GM19467 (cell line): ENCODE measurements at regions not wholly inside any gene's neighbourhood (a gene's known extent, or its start where the extent isn't known, plus 50 kb on each side); places are given as distances from the start of the nearest gene placed in this dataset.
"Not testable (repeated sequence)": the region's sequence is repeated elsewhere in the genome, so short reads cannot be mapped to it uniquely, and the experiment has no call there.

ENCODE experiments used
- ATAC-seq: cut with Tn5 transposase; IDR thresholded peaks from one replicate; pipeline ENCODE4 v1.9.1; 2021; ENCODE audit warnings: mild to moderate bottlenecking, moderate library complexity; ENCODE audit not compliant: unreplicated experiment

- ATAC-seq, result no peak
Observed at GRCh38 chr2:34785206-34785785, 1186.2 kb upstream of the FAM98A start.

DNA sequence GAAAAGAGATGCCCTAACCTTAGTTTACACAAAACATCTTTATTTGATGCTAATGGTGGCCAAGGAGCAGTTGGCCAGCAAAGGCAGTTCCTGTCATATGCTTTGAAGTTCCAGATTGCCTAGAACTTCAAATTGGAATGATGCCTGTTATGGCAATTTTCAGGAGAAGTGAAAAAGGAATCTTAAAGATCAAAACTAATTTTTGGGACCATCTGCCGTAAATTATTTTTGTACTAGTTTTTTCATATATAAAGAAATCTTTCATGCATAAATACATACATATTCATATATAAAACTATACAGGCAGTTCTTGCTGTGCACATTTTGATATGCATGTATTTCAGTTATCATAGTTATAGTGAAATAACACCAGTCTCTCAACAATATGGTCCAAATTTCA is 1185.6 kb upstream of the FAM98A start:
- no peak for ATAC-seq

- not testable (repeated sequence) for ATAC-seq
Observed at GRCh38 chr2:34750742-34751141, 1151.6 kb upstream of the FAM98A start.

DNA sequence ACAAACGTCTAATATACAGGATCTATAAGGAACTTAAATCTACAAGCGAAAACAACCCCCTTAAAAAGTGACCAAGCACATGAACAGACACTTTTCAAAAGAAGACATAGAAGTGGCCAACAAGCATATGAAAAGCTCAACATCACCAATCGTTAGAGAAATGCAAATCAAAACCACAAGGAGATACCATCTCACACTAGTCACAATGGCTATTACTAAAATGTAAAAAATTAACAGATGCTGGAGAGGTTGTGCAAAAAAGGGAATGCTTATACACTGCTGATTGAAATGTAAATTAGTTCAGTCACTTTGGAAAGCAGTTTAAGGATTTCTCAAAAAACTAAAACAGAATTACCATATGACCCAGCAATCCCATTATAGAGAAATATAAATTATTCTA is 1148.5 kb upstream of the FAM98A start:
- no peak for ATAC-seq

- ATAC-seq, result no peak
Observed at GRCh38 chr2:34738691-34739090, 1139.6 kb upstream of the FAM98A start.

- no peak for ATAC-seq
Observed at GRCh38 chr2:34737146-34737545, 1138.0 kb upstream of the FAM98A start.

DNA sequence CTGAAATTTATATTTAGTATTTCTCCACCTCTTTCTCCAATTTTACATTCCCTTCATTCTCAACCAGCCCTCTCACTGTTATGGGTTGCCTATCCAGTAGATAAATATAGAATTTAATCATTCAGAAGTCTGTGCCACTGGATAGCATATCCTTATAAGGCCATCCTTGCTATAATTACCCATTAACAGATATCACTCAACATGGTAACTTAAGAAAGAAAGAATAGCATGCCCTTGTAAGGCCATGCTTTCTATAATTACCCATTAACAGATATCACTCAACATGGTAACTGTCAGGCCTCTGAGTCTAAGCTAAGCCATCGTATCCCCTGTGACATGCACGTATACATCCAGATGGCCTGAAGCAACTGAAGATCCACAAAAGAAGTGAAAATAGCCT is 1137.4 kb upstream of the FAM98A start:
- no peak for ATAC-seq

GRCh38 chr2:34734662-34735061 is 1135.6 kb upstream of the FAM98A start:
- no peak for ATAC-seq

DNA sequence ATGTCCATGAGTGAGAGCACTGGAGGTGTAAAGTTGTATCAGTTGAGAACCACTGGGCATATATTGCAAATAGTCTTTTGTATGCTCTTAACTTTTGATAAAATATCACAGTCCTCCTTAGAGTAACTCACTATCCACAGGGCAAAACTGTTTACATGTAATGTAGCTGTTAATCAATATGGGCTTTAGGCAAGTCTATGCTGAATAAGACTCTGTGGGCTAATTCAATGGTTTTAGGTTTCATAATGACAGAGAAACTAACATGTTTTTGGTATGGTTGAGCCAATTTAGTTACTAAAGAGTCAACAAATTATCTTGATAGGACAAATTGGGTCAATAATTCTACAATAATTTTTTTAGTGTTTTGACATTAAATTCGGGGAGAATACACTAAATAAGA is 1134.9 kb upstream of the FAM98A start:
- ATAC-seq, result no peak

- ATAC-seq, result no peak
Observed at GRCh38 chr2:34731292-34731691, 1132.2 kb upstream of the FAM98A start.

DNA sequence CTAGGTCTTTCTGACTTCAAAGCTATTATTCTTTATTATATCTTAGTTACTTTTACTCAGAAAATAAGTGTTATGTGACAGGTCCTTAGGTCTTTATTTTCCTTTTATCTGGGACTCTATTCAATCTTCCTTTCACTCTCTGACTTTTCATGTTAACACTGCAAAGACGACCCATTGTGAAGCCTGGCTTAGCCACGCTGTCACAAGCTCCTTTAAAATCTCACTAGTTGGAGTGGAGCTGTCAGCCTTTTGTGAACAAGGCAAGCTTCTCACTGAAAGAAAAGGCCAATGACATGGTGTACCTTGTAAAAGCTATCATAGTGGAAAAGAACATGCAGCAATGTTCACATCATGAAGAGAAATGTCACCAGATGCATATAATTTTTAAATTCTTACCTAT is 1130.7 kb upstream of the FAM98A start:
- no peak for ATAC-seq

GRCh38 chr2:34724107-34724506 is 1125.0 kb upstream of the FAM98A start:
- no peak for ATAC-seq

DNA sequence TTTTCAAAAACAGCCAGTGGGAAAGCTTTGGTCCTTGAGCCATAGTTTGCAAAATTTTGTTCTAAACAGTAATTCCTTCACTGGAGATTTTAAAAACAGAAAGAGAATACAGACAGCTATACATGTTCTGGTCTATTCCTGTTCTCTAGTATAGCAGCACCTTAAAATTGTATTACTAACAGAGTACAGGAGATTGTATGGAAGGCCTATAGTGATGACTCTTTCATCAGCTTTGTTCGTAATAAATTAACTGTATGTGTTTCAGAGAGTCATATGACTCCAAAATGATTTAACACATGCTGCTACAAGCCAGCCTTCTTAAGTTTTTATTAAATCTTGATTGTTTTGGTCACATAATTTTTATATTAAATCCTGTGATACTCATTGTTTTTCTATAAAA is 1124.6 kb upstream of the FAM98A start:
- ATAC-seq, result no peak

GRCh38 chr2:34719206-34719605 is 1120.1 kb upstream of the FAM98A start:
- no peak for ATAC-seq

DNA sequence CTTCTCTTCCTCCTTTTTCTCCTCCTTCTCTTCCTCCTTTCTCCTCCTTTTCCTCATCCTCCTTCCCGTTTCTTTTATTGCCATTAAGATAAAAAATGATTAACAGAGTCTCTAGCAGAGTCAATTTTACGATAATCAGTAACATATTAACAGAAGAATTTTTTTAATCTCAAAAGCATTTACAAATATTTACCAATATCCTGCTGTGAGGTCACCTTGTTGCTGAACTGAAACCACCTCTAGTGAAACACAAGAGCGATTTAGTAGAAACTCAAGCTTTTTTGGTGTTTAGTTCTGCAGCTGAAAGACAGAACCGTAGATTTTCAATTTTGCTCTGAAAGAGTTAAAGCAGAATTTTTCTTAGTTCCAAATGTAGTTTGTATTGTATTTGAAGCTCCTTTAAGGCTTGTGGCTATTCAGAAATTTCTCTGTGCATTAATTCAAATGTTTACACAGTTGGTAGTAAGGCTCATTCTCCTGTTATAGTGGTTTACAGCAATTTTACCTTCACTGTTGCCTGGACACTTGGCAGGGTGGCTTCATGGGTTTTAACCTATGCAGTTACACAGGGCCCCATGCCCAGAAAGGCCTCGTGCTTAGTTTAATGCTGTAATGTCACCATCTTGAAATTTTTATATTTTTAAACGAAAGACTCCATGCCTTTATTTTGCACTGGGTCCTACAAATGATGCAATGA is 1106.6 kb upstream of the FAM98A start:
- peak; percentile 87 for ATAC-seq

DNA sequence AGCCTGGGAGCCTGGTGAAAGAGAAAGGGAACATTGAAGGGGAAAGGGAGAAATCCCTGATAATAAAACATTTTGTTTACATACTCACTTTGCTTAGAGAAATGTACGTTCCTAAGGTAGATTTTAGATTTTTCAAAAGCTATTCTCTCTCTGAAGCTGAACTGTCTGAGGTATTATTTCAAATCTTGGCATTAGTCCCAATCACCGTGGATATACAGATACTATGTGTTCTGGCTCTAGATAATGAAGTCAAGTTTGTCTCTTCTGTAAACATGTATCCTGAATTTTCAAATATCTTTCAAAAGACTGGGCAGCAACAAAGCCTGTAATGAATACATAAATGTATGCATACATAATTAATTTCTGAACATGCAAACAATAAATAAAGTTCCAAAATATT is 1104.2 kb upstream of the FAM98A start:
- no peak for ATAC-seq

DNA sequence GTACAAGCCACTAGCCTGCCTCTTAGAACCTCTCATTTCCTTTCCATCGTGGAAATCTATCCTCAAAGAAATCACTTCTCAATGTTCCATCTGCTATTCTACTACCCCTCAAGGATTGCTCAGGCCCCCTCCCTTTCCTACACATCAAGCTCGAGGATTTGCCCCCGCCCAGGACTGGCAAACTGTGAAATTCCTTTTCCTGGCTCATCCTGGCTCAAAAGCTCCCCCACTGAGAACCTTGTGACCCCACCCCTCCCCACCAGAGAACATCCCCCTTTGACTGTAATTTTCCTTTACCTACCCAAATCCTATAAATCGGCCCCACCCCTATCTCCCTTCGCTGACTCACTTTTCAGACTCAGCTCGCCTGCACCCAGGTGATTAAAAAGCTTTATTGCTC is 1103.3 kb upstream of the FAM98A start:
- ATAC-seq, result not testable (repeated sequence)

DNA sequence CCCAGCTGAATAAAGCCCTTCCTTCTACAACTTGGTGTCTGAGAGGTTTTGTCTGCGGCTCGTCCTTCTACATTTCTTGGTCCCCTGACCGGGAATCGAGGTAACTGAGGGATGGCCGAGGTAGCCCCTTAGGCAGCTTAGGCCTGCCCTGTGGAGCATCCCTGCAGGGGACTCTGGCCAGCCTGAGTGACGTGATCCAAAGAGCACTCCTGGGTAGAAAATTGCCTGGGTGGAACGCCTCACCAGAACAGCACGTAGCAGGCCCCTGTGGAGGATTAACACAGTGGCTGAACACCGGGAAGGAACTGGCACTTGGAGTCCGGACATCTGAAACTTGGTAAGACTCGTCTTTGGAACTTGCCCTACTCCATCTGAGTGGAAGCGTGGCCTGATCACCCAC is 1078.5 kb upstream of the FAM98A start:
- not testable (repeated sequence) for ATAC-seq

DNA sequence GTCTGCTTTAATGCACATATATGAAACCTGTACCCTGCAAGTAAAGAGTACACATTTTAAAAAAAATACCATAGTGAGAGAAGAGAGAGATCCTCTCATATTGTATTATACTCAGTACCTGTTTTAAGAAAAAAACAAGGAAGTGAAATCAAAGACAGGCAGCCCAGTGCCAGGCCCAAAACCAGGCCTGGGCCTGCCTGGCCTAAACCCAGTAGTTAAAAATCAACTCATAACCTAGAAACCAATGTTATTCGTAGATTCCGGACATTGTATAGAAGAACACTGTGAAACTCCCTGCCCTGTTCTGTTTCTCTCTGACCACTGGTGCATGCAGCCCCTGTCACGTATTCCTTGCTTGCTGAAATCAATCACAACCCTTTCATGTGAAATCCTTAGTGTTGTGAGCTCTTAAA is 1078.0 kb upstream of the FAM98A start:
- ATAC-seq, result not testable (repeated sequence)

GRCh38 chr2:34670482-34670881 is 1071.4 kb upstream of the FAM98A start:
- no peak for ATAC-seq

DNA sequence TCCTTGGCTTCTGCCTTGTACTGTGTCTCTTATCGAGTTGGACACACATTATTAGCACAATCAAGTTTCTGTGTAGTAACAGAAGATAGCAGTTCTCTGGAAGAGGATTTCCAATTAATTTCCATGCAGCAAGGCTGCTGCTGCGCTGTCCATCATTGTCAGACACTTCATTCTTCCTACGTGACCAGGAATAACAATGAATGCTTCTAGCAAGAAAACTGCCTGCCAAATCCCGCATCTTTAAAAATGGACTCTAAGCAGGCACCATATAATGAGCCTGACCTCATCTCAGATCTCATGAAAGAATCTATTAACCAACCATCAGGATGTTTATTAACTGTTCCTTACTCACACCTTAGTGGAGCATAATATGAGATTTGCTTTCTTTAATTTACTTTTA is 1067.7 kb upstream of the FAM98A start:
- no peak for ATAC-seq

DNA sequence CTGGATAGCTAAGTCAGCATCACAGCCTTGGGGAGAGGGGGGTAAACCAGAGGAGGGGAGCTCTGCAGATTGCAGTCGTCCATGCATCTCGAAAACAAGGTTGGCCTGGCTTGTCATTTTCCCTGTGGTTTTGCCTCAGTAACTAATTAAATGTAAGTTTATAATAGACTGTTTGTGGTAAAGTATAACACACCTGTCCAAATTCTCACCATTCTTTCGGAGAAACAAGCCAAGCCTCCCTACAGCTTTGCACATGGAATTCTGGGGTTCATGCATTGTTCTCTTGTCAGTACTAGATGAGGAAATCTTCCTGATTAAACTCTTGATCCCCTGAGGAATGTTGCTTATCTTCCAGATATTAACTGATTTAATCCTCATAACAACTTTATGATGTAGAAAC is 1065.2 kb upstream of the FAM98A start:
- no peak for ATAC-seq

DNA sequence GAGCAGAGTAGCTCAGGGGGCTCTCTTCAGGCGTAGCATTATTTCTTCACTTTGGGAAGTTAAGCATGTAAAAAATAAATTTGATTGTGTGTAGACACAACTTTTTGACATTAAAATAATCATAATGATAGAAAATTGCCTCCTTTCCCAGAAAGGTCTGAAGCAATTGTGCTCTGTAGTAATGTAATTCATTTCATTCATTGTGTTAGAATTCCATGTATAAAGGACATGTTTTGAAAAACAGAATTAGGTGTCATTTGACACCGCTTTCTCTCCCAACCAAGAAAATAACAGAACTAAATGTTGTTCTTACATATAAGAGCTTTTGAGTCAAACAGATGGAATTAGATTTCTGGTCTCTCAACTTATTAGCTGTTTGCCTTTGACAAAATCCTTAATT is 1064.2 kb upstream of the FAM98A start:
- ATAC-seq, result no peak
